IMR-90 (cell line): ENCODE measurements at regions not wholly inside any gene's neighbourhood (a gene's known extent, or its start where the extent isn't known, plus 50 kb on each side); places are given as distances from the start of the nearest gene placed in this dataset.

Source experiments
- ATAC-seq: fragments of 200-7000 bp; cut with Tn5 transposase; 2 replicates; pipeline ENCODE4 v1.9.1; 2020; ENCODE audit warnings: low read depth, mild to moderate bottlenecking, moderate library complexity
- BruUV-seq: library from RNA; stranded (reverse); fragments of 400-500 nt; replicated peaks from 2 replicates; lab custom pipeline; 2021; lab: Mats Ljungman, UMichigan
- CTCF ChIA-PET: fragments of 300-600 bp; formaldehyde crosslinking; extraction: SDS; loops from one replicate; lab custom pipeline; 2021; ENCODE audit warnings: antibody characterized with exemption; lab: Yijun Ruan, JAX
- POLR2A ChIA-PET: fragments of 300-600 bp; sonication (Branson Sonifier 250); formaldehyde crosslinking; loops from one replicate; lab custom pipeline; 2022; ENCODE audit warnings: antibody characterized with exemption; ENCODE audit not compliant: unreplicated experiment; lab: Charles Lee
- DNase-seq: peaks from one replicate; pipeline ENCODE4 v3.0.0; 2013
- H2AFZ ChIP-seq: replicated peaks from 2 replicates; pipeline ENCODE3; 2013; ENCODE audit warnings: low read length, mild to moderate bottlenecking; ENCODE audit not compliant: poor library complexity
- H2AK5ac ChIP-seq: 2 replicates; pipeline ENCODE4 v1.6.1; 2013; ENCODE audit warnings: low read depth, low read length, inconsistent platforms
- H2AK9ac ChIP-seq: replicated peaks from 2 replicates; pipeline ENCODE3; 2013; ENCODE audit warnings: mild to moderate bottlenecking, low read depth, low read length, moderate library complexity; ENCODE audit not compliant: poor library complexity
- H2BK120ac ChIP-seq: 2 replicates; pipeline ENCODE4 v1.6.1; 2013; ENCODE audit warnings: low read depth, low read length, inconsistent platforms
- H2BK15ac ChIP-seq: 3 replicates; pipeline ENCODE4 v1.6.1; 2013; ENCODE audit warnings: low read depth, low read length, inconsistent platforms
- H2BK20ac ChIP-seq: 2 replicates; pipeline ENCODE4 v1.6.1; 2013; ENCODE audit warnings: low read depth, mild to moderate bottlenecking, inconsistent platforms, low read length, moderate library complexity
- H2BK5ac ChIP-seq: 2 replicates; pipeline ENCODE4 v1.6.1; 2013; ENCODE audit warnings: mild to moderate bottlenecking, low read depth, low read length, inconsistent platforms; ENCODE audit not compliant: poor library complexity, severe bottlenecking
- H3K14ac ChIP-seq: replicated peaks from 2 replicates; pipeline ENCODE4 v1.6.1; 2013; ENCODE audit warnings: low read depth, low read length, inconsistent platforms
- H3K18ac ChIP-seq: 2 replicates; pipeline ENCODE4 v1.6.1; 2013; ENCODE audit warnings: low read depth, low read length, control low read depth
- H3K23ac ChIP-seq: 2 replicates; pipeline ENCODE4 v1.6.1; 2013; ENCODE audit warnings: low read depth, low read length, inconsistent platforms
- H3K27ac ChIP-seq: 2 replicates; pipeline ENCODE4 v1.5.1; 2013; ENCODE audit warnings: mild to moderate bottlenecking, control low read depth, low read length; ENCODE audit not compliant: insufficient read depth
- H3K27me3 ChIP-seq: 2 replicates; pipeline ENCODE4 v1.6.1; 2013; ENCODE audit warnings: low read length; ENCODE audit not compliant: control insufficient read depth, insufficient read depth
- H3K36me3 ChIP-seq: 2 replicates; pipeline ENCODE4 v1.6.1; 2013; ENCODE audit warnings: low read length, mixed read lengths; ENCODE audit not compliant: control insufficient read depth, insufficient read depth
- H3K4ac ChIP-seq: 2 replicates; pipeline ENCODE4 v1.6.1; 2013; ENCODE audit warnings: low read depth, low read length, inconsistent platforms
- H3K4me1 ChIP-seq: 2 replicates; pipeline ENCODE4 v1.6.1; 2013; ENCODE audit warnings: low read length, mixed read lengths; ENCODE audit not compliant: control insufficient read depth, insufficient read depth
- H3K4me2 ChIP-seq: 2 replicates; pipeline ENCODE4 v1.6.1; 2013; ENCODE audit warnings: low read depth, mild to moderate bottlenecking, control low read depth, low read length, moderate library complexity
- H3K4me3 ChIP-seq: 2 replicates; pipeline ENCODE4 v1.5.1; 2013; ENCODE audit warnings: low read depth, mild to moderate bottlenecking, control low read depth, low read length, moderate library complexity; ENCODE audit not compliant: insufficient read depth
- H3K56ac ChIP-seq: 2 replicates; pipeline ENCODE4 v1.6.1; 2013; ENCODE audit warnings: low read length, inconsistent platforms; ENCODE audit not compliant: insufficient read depth; ENCODE audit errors: extremely low read depth
- H3K79me1 ChIP-seq, 2 experiments: 2 replicates each; pipeline ENCODE4 v1.6.1; 2013; ENCODE audit warnings: low read length in 2 of 2, inconsistent platforms in 1 of 2, low read depth in 1 of 2
- H3K9ac ChIP-seq: 2 replicates; pipeline ENCODE4 v1.6.1; 2013; ENCODE audit warnings: low read depth, low read length, control low read depth
- H3K9me1 ChIP-seq: 2 replicates; pipeline ENCODE4 v1.6.1; 2013; ENCODE audit warnings: low read length, inconsistent platforms; ENCODE audit not compliant: insufficient read depth
- H3K9me3 ChIP-seq: 2 replicates; pipeline ENCODE4 v1.6.1; 2013; ENCODE audit warnings: low read length; ENCODE audit not compliant: control insufficient read depth, insufficient read depth
- H4K20me1 ChIP-seq: 2 replicates; pipeline ENCODE4 v1.6.1; 2013; ENCODE audit warnings: low read length, inconsistent platforms; ENCODE audit not compliant: insufficient read depth
- H4K5ac ChIP-seq: 2 replicates; pipeline ENCODE4 v1.6.1; 2013; ENCODE audit warnings: mild to moderate bottlenecking, low read depth, low read length, control low read depth
- H4K8ac ChIP-seq, 2 experiments: 2 replicates each; pipeline ENCODE4 v1.6.1; 2013; ENCODE audit warnings: low read depth in 2 of 2, low read length in 2 of 2, control low read depth in 1 of 2, inconsistent platforms in 1 of 2
- H4K91ac ChIP-seq: 2 replicates; pipeline ENCODE4 v1.6.1; 2013; ENCODE audit warnings: low read depth, low read length, inconsistent platforms; ENCODE audit not compliant: insufficient read depth
- BHLHE40 ChIP-seq: fragments of 150-350 bp; IDR thresholded peaks from 2 replicates; pipeline ENCODE4 v1.6.1; 2016; ENCODE audit warnings: mild to moderate bottlenecking, low read depth, low read length
- MXI1 ChIP-seq: IDR thresholded peaks from 2 replicates; pipeline ENCODE4 v1.6.1; 2012; ENCODE audit warnings: low read depth, mild to moderate bottlenecking, low read length, moderate library complexity, borderline replicate concordance
- NFE2L2 ChIP-seq: fragments of 150-350 bp; IDR thresholded peaks from 2 replicates; pipeline ENCODE4 v1.6.1; 2016; ENCODE audit warnings: low read depth, mild to moderate bottlenecking, low read length
- RCOR1 ChIP-seq: IDR thresholded peaks from 2 replicates; pipeline ENCODE4 v1.6.1; 2012; ENCODE audit warnings: mild to moderate bottlenecking, low read length, improper control_type of control experiment; ENCODE audit not compliant: insufficient replicate concordance
- SMC3 ChIP-seq: fragments of 150-350 bp; IDR thresholded peaks from 2 replicates; pipeline ENCODE4 v1.6.1; 2016; ENCODE audit warnings: low read depth, mild to moderate bottlenecking, antibody characterized with exemption, low read length, moderate library complexity
- WGBS, 2 experiments: methylation state at CpG; one replicate each; pipeline versions ENCODE4 v1.1.5 to v1.1.7; 2013; ENCODE audit warnings: missing lambda C conversion rate in 2 of 2; ENCODE audit not compliant: insufficient read length in 1 of 2; ENCODE audit errors: extremely low coverage in 2 of 2; 5-methylcytosine and 5-hydroxymethylcytosine counted together
- dilution Hi-C: fragments of 300-500 bp; cut with HindIII; formaldehyde crosslinking; loops from one replicate; pipeline ENCODE4 v1.14.3; 2018; ENCODE audit warnings: low sequenced_read_pairs; ENCODE audit not compliant: unreplicated experiment
- in situ Hi-C: fragments of 300-500 bp; cut with MboI; formaldehyde crosslinking; loops from 3 replicates; pipeline ENCODE4 v1.14.3; 2019; ENCODE audit warnings: low sequenced_read_pairs, inconsistent platforms, mixed read lengths
- intact Hi-C: fragments of 100-400 bp; cut with micrococcal nuclease; formaldehyde crosslinking; loops from 2 replicates; pipeline ENCODE4 v1.10.0; 2022
- TF ChIP-seq, protein P1 (sequence below): fragments of 150-350 bp; IDR thresholded peaks from 2 replicates; pipeline ENCODE4 v1.6.1; 2017; ENCODE audit warnings: mild to moderate bottlenecking, antibody characterized with exemption, low read length, low read depth

DNA sequence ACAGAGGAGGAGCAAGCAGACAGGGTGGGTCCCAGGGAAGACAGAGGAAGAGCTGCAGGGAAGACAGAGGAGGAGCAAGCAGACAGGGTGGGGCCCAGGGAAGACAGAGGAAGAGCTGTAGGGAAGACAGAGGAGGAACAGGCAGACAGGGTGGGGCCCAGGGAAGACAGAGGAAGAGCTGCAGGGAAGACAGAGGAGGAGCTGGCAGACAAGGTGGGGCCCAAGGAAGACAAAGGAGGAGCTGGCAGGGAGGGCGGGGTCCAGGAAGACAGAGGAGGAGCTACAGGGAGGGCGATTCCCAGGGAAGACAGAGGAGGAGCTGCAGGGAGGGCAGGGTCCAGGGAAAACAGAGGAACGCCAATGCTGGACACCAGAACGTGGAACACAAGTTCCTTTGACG is 66.5 kb downstream of the PLXNA1 start:
- intact Hi-C loops: no loop called here
- no peak for TF ChIP-seq RCOR1
- no peak for TF ChIP-seq SMC3
- TF ChIP-seq, protein P1, sequence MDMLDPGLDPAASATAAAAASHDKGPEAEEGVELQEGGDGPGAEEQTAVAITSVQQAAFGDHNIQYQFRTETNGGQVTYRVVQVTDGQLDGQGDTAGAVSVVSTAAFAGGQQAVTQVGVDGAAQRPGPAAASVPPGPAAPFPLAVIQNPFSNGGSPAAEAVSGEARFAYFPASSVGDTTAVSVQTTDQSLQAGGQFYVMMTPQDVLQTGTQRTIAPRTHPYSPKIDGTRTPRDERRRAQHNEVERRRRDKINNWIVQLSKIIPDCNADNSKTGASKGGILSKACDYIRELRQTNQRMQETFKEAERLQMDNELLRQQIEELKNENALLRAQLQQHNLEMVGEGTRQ: no peak
- TF ChIP-seq NFE2L2: no peak
- TF ChIP-seq BHLHE40: no peak
- no peak for TF ChIP-seq MXI1
- Histone ChIP-seq H3K9ac (no peak overlapping the region), H4K91ac (no peak overlapping the region), H3K27me3 (peaks cover 9% of the 10 kb centered on the region), H3K4me3 (no peak overlapping the region), H3K36me3 (no peaks in the 10 kb centered on the region), H4K8ac (no peak overlapping the region), H4K20me1 (no peaks in the 10 kb centered on the region), H3K23ac (no peak overlapping the region), H3K4ac (no peak overlapping the region), H3K27ac (no peak overlapping the region), H3K56ac (no peak overlapping the region), H2AK9ac (no peak overlapping the region), H3K9me3 (no peaks in the 10 kb centered on the region; the same call in 1 of the 2 replicates), H3K18ac (no peak overlapping the region), H2AK5ac (no peak overlapping the region), H2AFZ (no peak overlapping the region), H2BK20ac (no peak overlapping the region), H3K14ac (no peak overlapping the region), H2BK15ac (no peak overlapping the region), H2BK120ac (no peak overlapping the region), H3K4me2 (no peak overlapping the region), H3K79me1 (no peaks in the 10 kb centered on the region), H2BK5ac (no peak overlapping the region), H3K9me1 (no peaks in the 10 kb centered on the region), H4K5ac (no peak overlapping the region), H3K4me1 (no peaks in the 10 kb centered on the region)
- ChIA-PET POLR2A (no interaction called here), CTCF (no interaction called here)
- no CpG with 5 or more reads among the region's 5 CpGs for WGBS, 2 experiments
- ATAC-seq: no peak
- no TSS peak for BruUV-seq
- DNase-seq: no peak
- dilution Hi-C loops: no loop called here
- in situ Hi-C loops: no loop called here
